HepG2 (cell line): ENCODE measurements at regions not wholly inside any gene's neighbourhood (a gene's known extent, or its start where the extent isn't known, plus 50 kb on each side); places are given as distances from the start of the nearest gene placed in this dataset.

Experiments
- EZH2 ChIP-seq: conservative IDR thresholded peaks from 2 replicates; pipeline ENCODE4 v1.6.1; 2012; ENCODE audit warnings: mild to moderate bottlenecking, low read depth, low read length, moderate library complexity
- MAZ ChIP-seq, 2 experiments: sonication (generic) in 1 of 2; formaldehyde crosslinking in 1 of 2; IDR thresholded peaks; 2 replicates each; pipeline versions ENCODE4 v1.5.0 to v1.6.1; 2012 to 2020; ENCODE audit warnings: low read depth in 2 of 2, mild to moderate bottlenecking in 2 of 2, borderline replicate concordance in 1 of 2, improper control_type of control experiment in 1 of 2, low read length in 1 of 2, missing genetic modification reagents in 1 of 2, moderate library complexity in 1 of 2
- POLR2A ChIP-seq, 2 experiments: IDR thresholded peaks; 2 replicates each; pipeline ENCODE4 v1.6.1; 2011; ENCODE audit warnings: low read depth in 2 of 2, low read length in 2 of 2, mild to moderate bottlenecking in 1 of 2, moderate library complexity in 1 of 2; ENCODE audit not compliant: insufficient read depth in 1 of 2
- POLR2AphosphoS5 ChIP-seq: IDR thresholded peaks from 2 replicates; pipeline ENCODE4 v1.6.1; 2012; ENCODE audit warnings: low read depth, low read length
- SMAD1 ChIP-seq: sonication (generic); formaldehyde crosslinking; IDR thresholded peaks from 2 replicates; pipeline ENCODE4 v1.4.0; 2020; ENCODE audit warnings: missing genetic modification reagents, low read depth, mild to moderate bottlenecking, borderline replicate concordance
- TBX3 ChIP-seq: fragments of 450-650 bp; IDR thresholded peaks from 2 replicates; pipeline ENCODE4 v1.6.1; 2017; ENCODE audit warnings: antibody characterized with exemption, mild to moderate bottlenecking, inconsistent platforms, borderline replicate concordance

DNA sequence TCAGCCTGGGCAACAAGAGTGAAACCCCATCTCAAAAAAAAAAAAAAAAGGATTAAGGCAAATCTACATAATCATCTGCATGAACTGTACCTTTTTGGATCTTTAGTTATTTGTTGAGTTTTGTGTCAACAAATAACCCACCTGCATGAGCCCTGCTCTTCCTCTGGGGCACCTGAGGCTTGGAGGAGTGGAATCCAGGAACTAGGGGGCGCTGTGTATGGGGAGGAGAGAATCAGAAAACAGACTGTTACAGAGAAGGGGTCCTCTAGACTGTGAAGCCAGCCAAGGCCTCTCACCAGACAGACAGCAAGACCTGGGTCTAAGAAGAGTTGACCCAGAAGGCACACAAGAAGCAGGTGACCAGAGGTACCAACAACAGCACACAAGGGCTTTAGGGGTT is 682.8 kb upstream of the NRP1 start:
- TF ChIP-seq EZH2 (no peak), SMAD1 (CRISPR knock-in tag) (no peak), POLR2A (IDR thresholded peaks at IDR 0.05; ENCODE audit: insufficient read depth in 1 of 2, low read depth in 2 of 2, low read length in 2 of 2) (no peak), POLR2AphosphoS5 (no peak), TBX3 (no peak), MAZ (IDR thresholded peaks at IDR 0.05; ENCODE audit: borderline replicate concordance, low read depth, low read length) (no peak), MAZ (CRISPR knock-in tag; IDR thresholded peaks at IDR 0.05; ENCODE audit: low read depth) (no peak)
